ENCODE measurements at regions not wholly inside any gene's neighbourhood (a gene's known extent, or its start where the extent isn't known, plus 50 kb on each side); places are given as distances from the start of the nearest gene placed in this dataset.
A peak's percentile ranks its signal among the peaks of the same experiment; 100 is the strongest.

- peaks cover 0 to 12% (median 0%) of the 10 kb centered on the region in 3 donors for H3K27me3 Mint-ChIP-seq
- ATAC-seq (ENCODE audit: low read depth in 2 of 2) (no peak), DNase-seq (no peak)
- H3K27ac Mint-ChIP-seq, result no peak overlapping the region
- H3K4me1 Mint-ChIP-seq, result no peaks in the 10 kb centered on the region
- H3K4me3 Mint-ChIP-seq, result no peak overlapping the region
- no peaks in the 10 kb centered on the region for H3K36me3 Mint-ChIP-seq
- peaks cover 0 to 5% (median 0%) of the 10 kb centered on the region in 7 donors for H3K9me3 Mint-ChIP-seq
Measured at GRCh38 chr4:38455092-38455862, 208.7 kb upstream of the KLF3 start.

DNA sequence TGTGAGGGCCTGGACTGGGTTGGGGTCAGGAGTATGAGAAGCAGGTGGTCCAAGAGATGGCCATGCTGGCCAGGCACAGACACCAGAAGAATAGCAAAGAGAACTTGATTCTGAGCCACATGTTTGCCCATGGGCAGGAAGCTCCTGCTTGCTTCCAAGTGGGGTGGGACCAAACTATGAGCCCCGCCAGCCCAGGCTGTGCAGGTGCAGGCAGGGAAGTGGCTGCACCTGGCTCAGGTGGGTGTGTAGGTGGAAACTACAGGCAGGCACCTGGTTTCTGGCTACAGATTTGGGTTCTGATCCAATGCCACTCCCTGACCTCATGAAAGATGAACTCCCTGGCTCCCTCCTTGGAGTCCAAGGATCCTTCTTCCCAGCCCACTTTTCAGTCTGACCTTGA is 207.9 kb upstream of the KLF3 start:
- Mint-ChIP-seq H3K4me3 (no peak overlapping the region), H3K36me3 (no peaks in the 10 kb centered on the region), H3K27ac (no peak overlapping the region), H3K4me1 (no peaks in the 10 kb centered on the region), H3K9me3 (peaks cover 0 to 5% (median 0%) of the 10 kb centered on the region in 7 donors), H3K27me3 (peaks cover 0 to 12% (median 0%) of the 10 kb centered on the region in 3 donors)
- ATAC-seq (ENCODE audit: low read depth in 2 of 2) (no peak), DNase-seq (no peak)

DNA sequence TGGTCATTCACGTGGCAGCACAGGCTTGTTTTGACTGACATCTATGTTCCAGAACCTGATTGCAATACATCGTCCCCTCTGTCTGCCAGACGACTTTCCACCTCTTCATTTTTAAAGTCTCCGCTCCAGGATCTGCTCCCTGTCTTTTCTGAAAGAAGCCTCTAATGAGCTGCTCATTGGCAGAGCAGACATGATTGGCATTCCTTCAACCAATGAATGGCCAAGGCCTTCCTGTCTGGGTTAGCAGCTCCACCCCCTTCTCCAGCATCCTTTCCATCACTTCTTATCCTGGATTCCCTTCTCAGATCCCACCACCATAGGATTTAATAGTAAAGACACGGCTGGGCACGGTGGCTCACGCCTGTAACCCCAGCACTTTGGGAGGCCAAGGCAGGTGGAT is 202.7 kb upstream of the KLF3 start:
- Mint-ChIP-seq H3K27ac (peak overlapping the region in 1 of 6 donors; percentile 51), H3K9me3 (peaks cover 0 to 2% (median 0%) of the 10 kb centered on the region in 7 donors), H3K36me3 (no peaks in the 10 kb centered on the region), H3K27me3 (no peaks in the 10 kb centered on the region), H3K4me1 (peaks cover 0 to 4% (median 0%) of the 10 kb centered on the region in 3 donors), H3K4me3 (no peak overlapping the region)
- DNase-seq (no peak), ATAC-seq (ENCODE audit: low read depth in 2 of 2) (no peak)

DNA sequence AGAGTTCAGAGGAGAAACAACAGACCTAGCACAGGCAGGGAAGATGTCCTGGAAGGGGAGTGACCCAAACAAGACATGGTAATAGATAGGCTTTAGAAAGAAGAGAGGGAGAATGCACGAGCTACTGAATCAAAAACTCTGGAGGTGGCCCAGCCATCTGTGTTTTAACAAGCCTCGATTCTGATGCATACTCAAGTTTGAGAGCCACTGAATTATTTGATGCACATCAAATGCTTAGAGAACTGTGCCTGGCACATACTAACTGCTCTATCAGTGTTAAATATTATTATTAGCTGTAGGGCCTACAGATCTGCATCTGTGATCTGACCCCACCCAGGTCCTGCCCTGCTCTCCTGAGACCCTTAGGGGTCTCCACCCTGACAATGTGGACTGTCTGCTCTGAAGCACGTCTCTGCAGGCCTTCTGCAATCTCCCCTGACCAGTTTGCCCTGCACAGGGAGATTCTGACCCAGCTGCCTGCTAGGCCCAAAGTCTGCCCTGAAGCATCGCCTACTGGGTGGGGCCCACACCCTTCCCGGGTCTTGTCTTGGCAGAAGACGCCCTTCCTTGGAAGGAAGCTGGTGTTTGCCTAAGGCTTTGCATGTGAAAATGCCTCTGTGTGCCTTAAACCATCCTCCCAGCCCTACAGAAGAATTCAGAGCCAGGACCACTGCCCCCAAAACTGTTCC is 201.5 kb upstream of the KLF3 start:
- Mint-ChIP-seq H3K9me3 (peaks cover 0 to 13% (median 6%) of the 10 kb centered on the region in 7 donors), H3K27ac (peak overlapping the region in 2 of 6 donors; percentile 81 to 88), H3K27me3 (no peaks in the 10 kb centered on the region), H3K4me3 (no peak overlapping the region), H3K4me1 (peaks cover 0 to 4% (median 0%) of the 10 kb centered on the region in 3 donors), H3K36me3 (peaks cover 6 to 9% of the 10 kb centered on the region in 2 donors)
- ATAC-seq (ENCODE audit: low read depth in 2 of 2) (no peak), DNase-seq (no peak)

- peaks cover 0 to under 1% (median 0%) of the 10 kb centered on the region in 3 donors for H3K27me3 Mint-ChIP-seq
- DNase-seq, result no peak
- H3K4me3 Mint-ChIP-seq, result no peak overlapping the region
- H3K9me3 Mint-ChIP-seq, result peaks cover 0 to 14% (median 8%) of the 10 kb centered on the region in 7 donors
- ATAC-seq (ENCODE audit: low read depth in 2 of 2), result no peak
- H3K36me3 Mint-ChIP-seq, result peaks cover 6 to 9% of the 10 kb centered on the region in 2 donors
- H3K4me1 Mint-ChIP-seq, result peaks cover 0 to 4% (median 0%) of the 10 kb centered on the region in 3 donors
- no peak overlapping the region for H3K27ac Mint-ChIP-seq
Measured at GRCh38 chr4:38463268-38463958, 200.6 kb upstream of the KLF3 start.

DNA sequence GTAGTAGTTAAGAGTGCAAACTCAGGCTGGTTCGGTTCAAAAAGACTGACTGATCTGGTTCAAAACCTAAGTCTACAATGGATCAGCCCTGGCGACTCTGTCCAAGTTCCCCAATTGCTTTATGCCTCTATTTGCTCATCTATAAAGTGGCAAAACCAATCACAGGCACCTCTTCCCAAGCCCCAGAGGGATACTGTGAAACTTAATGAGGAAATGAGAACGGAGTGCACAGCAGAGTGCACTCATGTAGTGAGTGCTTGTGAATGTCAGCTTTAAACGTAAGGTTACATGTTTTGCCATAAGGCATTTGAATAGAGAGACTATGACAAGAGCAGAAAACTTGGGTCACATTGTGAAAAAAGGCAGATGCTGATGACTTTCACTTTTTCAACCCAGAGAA is 199.7 kb upstream of the KLF3 start:
- Mint-ChIP-seq H3K4me3 (no peak overlapping the region), H3K9me3 (peaks cover 0 to 14% (median 8%) of the 10 kb centered on the region in 7 donors), H3K27me3 (peaks cover 0 to 5% (median 0%) of the 10 kb centered on the region in 3 donors), H3K4me1 (peaks cover 0 to 4% (median 0%) of the 10 kb centered on the region in 3 donors), H3K27ac (no peak overlapping the region), H3K36me3 (peaks cover 6 to 9% of the 10 kb centered on the region in 2 donors)
- ATAC-seq (ENCODE audit: low read depth in 2 of 2) (peak; percentile 37 to 46), DNase-seq (peak; percentile 1)

DNA sequence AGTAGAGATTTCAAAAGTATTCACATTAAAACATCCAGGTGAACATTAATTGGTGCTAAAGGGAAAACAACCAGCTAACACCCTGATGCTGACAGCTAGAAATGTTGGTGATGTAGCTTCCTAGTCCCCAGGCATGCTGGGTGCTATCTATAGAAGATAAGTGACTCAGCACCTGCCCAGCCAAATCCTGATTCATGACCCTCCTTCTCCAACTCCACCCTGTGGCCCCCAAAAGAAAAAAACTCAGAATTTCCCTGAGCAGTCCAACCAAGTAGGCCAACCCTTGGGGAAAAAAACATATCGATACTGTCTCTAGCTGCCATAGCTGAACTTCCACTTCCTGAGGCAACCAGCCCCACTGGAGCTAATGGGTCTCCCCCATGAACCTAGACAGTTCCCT is 197.6 kb upstream of the KLF3 start:
- no peak for ATAC-seq (ENCODE audit: low read depth in 2 of 2)
- DNase-seq, result no peak
- H3K36me3 Mint-ChIP-seq, result peaks cover 6 to 16% of the 10 kb centered on the region in 2 donors
- H3K9me3 Mint-ChIP-seq, result peaks cover 4 to 20% (median 9%) of the 10 kb centered on the region in 7 donors
- no peak overlapping the region for H3K4me3 Mint-ChIP-seq
- peaks cover 0 to 4% (median 0%) of the 10 kb centered on the region in 3 donors for H3K4me1 Mint-ChIP-seq
- peaks cover 0 to 5% (median 0%) of the 10 kb centered on the region in 3 donors for H3K27me3 Mint-ChIP-seq
- H3K27ac Mint-ChIP-seq, result no peak overlapping the region

GRCh38 chr4:38467296-38467695 is 196.7 kb upstream of the KLF3 start:
- Mint-ChIP-seq H3K27ac (no peak overlapping the region), H3K4me1 (peaks cover 0 to 4% (median 0%) of the 10 kb centered on the region in 3 donors), H3K4me3 (no peak overlapping the region)

GRCh38 chr4:38468339-38468866 is 195.6 kb upstream of the KLF3 start:
- no peak for ATAC-seq (ENCODE audit: low read depth in 2 of 2)
- H3K36me3 Mint-ChIP-seq, result peaks cover 6 to 16% of the 10 kb centered on the region in 2 donors
- H3K4me1 Mint-ChIP-seq, result peaks cover 0 to 4% (median 0%) of the 10 kb centered on the region in 3 donors
- H3K4me3 Mint-ChIP-seq, result no peak overlapping the region
- peak overlapping the region in 1 of 6 donors; percentile 44 for H3K27ac Mint-ChIP-seq
- DNase-seq, result no peak
- peaks cover 0 to 5% (median 0%) of the 10 kb centered on the region in 3 donors for H3K27me3 Mint-ChIP-seq
- peaks cover 4 to 20% (median 10%) of the 10 kb centered on the region in 7 donors for H3K9me3 Mint-ChIP-seq

More at GRCh38 chr4:38467296-38467695, 196.7 kb upstream of the KLF3 start:
- ATAC-seq (ENCODE audit: low read depth in 2 of 2) (no peak), DNase-seq (no peak)
- H3K27me3 Mint-ChIP-seq, result peaks cover 0 to 5% (median 0%) of the 10 kb centered on the region in 3 donors
- peaks cover 6 to 16% of the 10 kb centered on the region in 2 donors for H3K36me3 Mint-ChIP-seq
- peaks cover 4 to 20% (median 10%) of the 10 kb centered on the region in 7 donors for H3K9me3 Mint-ChIP-seq

GRCh38 chr4:38469410-38469809 is 194.6 kb upstream of the KLF3 start:
- Mint-ChIP-seq H3K4me3 (no peak overlapping the region), H3K27ac (peak overlapping the region in 1 of 6 donors; percentile 38), H3K27me3 (peaks cover 0 to 5% (median 0%) of the 10 kb centered on the region in 3 donors), H3K36me3 (peaks cover 6 to 16% of the 10 kb centered on the region in 2 donors), H3K9me3 (peaks cover 4 to 20% (median 10%) of the 10 kb centered on the region in 7 donors), H3K4me1 (peaks cover 0 to 4% (median 0%) of the 10 kb centered on the region in 3 donors)
- ATAC-seq (ENCODE audit: low read depth in 2 of 2) (no peak), DNase-seq (no peak)

DNA sequence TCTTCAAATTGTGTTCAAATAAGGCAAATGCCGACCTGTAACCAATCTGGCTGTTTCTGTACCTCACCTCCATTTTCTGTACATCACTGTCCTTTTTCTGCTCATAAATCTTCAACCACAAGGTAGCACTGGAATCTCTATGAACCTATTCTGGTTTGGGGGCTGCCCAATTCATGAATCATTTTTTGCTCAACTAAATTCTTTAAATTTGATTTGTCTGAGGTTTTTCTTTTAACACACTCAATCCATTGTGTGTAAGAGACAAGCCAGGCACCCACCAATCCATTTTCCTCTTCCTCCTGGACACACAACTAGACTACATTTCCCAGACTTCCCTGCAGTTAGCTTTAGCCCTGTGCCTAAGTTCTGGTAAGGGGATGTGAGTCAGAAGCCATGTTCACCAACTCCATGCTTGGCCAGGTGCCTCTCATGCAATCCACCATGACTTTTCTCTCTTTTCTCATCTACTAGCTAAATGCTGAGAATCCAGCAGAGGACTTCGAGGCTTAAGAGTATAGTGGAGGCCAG is 193.2 kb upstream of the KLF3 start:
- Mint-ChIP-seq H3K4me1 (no peaks in the 10 kb centered on the region), H3K27me3 (peaks cover 5 to 7% (median 5%) of the 10 kb centered on the region in 3 donors)
- DNase-seq, result no peak

DNA sequence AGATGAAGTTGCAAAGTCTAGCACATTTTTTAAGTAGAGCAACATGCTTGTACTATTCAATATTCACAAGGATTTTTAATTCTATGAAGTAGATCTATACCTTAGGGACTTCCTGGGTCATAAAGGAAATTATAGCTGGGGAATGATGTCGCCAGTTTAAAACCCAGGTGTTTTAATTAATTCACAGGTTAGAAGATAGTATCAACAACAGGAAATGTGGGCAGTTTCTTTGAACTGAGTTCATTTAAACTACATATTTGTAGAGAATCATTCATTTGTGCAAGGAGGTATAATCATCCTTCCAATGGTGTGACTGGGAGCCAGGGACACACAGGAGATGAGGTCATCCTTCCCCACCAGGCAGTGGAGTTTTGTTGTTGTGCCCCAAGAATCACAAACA is 181.3 kb upstream of the KLF3 start:
- no peak overlapping the region for H3K4me3 Mint-ChIP-seq
- H3K27ac Mint-ChIP-seq, result no peak overlapping the region
- DNase-seq, result no peak

More for the DNA sequence above, 193.2 kb upstream of the KLF3 start:
- peak overlapping the region in 1 of 8 donors; percentile 52 for H3K4me3 Mint-ChIP-seq
- peaks cover 4 to 20% (median 10%) of the 10 kb centered on the region in 7 donors for H3K9me3 Mint-ChIP-seq
- no peak for ATAC-seq (ENCODE audit: low read depth in 2 of 2)
- H3K36me3 Mint-ChIP-seq, result peaks cover 11 to 16% of the 10 kb centered on the region in 2 donors
- H3K27ac Mint-ChIP-seq, result peak overlapping the region in 1 of 6 donors; percentile 9

More for the DNA sequence above, 181.3 kb upstream of the KLF3 start:
- H3K36me3 Mint-ChIP-seq, result no peaks in the 10 kb centered on the region
- H3K27me3 Mint-ChIP-seq, result peaks cover 0 to 10% (median 0%) of the 10 kb centered on the region in 3 donors
- no peaks in the 10 kb centered on the region for H3K4me1 Mint-ChIP-seq
- no peak for ATAC-seq (ENCODE audit: low read depth in 2 of 2)
- H3K9me3 Mint-ChIP-seq, result peaks cover 0 to 8% (median 0%) of the 10 kb centered on the region in 7 donors

Data from naive B cell (primary cell).